ENCODE measurements at regions not wholly inside any gene's neighbourhood (a gene's known extent, or its start where the extent isn't known, plus 50 kb on each side); places are given as distances from the start of the nearest gene placed in this dataset.

DNA sequence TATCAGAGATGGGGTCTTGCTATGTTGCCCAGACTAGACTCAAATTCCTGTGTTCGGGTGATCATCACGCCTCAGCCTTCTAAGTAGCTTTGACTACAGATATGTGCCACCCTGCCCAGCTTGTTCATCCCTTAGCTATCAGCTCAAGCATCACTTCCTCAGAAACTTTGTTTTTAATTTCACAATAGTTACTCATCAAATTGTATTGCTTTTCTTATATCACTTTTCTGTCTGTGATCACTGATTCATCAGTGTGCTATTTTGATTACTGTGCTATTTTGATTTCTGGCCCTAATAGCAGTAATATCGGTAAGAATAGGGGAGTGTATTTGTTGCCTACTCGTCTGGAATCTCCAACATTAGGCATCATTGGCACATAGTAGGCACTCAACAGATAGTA lies 878.6 kb upstream of the PCDH20 start:
- TF ChIP-seq POLR2A (IDR thresholded peaks at IDR 0.05) (no peak), EP300 (IDR thresholded peaks at IDR 0.05) (no peak)
- TF ChIP-seq, protein P1, sequence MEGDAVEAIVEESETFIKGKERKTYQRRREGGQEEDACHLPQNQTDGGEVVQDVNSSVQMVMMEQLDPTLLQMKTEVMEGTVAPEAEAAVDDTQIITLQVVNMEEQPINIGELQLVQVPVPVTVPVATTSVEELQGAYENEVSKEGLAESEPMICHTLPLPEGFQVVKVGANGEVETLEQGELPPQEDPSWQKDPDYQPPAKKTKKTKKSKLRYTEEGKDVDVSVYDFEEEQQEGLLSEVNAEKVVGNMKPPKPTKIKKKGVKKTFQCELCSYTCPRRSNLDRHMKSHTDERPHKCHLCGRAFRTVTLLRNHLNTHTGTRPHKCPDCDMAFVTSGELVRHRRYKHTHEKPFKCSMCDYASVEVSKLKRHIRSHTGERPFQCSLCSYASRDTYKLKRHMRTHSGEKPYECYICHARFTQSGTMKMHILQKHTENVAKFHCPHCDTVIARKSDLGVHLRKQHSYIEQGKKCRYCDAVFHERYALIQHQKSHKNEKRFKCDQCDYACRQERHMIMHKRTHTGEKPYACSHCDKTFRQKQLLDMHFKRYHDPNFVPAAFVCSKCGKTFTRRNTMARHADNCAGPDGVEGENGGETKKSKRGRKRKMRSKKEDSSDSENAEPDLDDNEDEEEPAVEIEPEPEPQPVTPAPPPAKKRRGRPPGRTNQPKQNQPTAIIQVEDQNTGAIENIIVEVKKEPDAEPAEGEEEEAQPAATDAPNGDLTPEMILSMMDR (IDR thresholded peaks at IDR 0.05), result no peak

All from ovary (tissue), 3 donors.